ENCODE measurements at regions not wholly inside any gene's neighbourhood (a gene's known extent, or its start where the extent isn't known, plus 50 kb on each side); places are given as distances from the start of the nearest gene placed in this dataset.

GRCh38 chr21:21664871-21665270 is 666.7 kb downstream of the NCAM2 start:
- Mint-ChIP-seq H3K27ac (no peak overlapping the region), H3K4me1 (ENCODE audit: low read depth) (no peaks in the 10 kb centered on the region), H3K36me3 (ENCODE audit: insufficient read depth) (no peaks in the 10 kb centered on the region), H3K27me3 (no peaks in the 10 kb centered on the region), H3K9me3 (ENCODE audit: low read depth) (no peaks in the 10 kb centered on the region), H3K4me3 (ENCODE audit: low read depth) (no peak overlapping the region)
- no peak for DNase-seq (ENCODE audit: low spot score, unreplicated experiment)
- TF ChIP-seq CTCF (IDR thresholded peaks at IDR 0.05; ENCODE audit: unreplicated experiment): no peak

GRCh38 chr21:21666689-21667088 is 668.5 kb downstream of the NCAM2 start:
- H3K36me3 Mint-ChIP-seq (ENCODE audit: insufficient read depth): no peaks in the 10 kb centered on the region
- no peaks in the 10 kb centered on the region for H3K27me3 Mint-ChIP-seq
- H3K4me3 Mint-ChIP-seq (ENCODE audit: low read depth): no peak overlapping the region
- H3K4me1 Mint-ChIP-seq (ENCODE audit: low read depth): no peaks in the 10 kb centered on the region
- no peaks in the 10 kb centered on the region for H3K9me3 Mint-ChIP-seq (ENCODE audit: low read depth)
- no peak for TF ChIP-seq CTCF (IDR thresholded peaks at IDR 0.05; ENCODE audit: unreplicated experiment)
- no peak for DNase-seq (ENCODE audit: low spot score, unreplicated experiment)
- no peak overlapping the region for H3K27ac Mint-ChIP-seq

GRCh38 chr21:21668198-21668597 is 670.0 kb downstream of the NCAM2 start:
- Mint-ChIP-seq H3K4me3 (ENCODE audit: low read depth) (no peak overlapping the region), H3K9me3 (ENCODE audit: low read depth) (no peaks in the 10 kb centered on the region), H3K36me3 (ENCODE audit: insufficient read depth) (no peaks in the 10 kb centered on the region), H3K27ac (no peak overlapping the region), H3K4me1 (ENCODE audit: low read depth) (no peaks in the 10 kb centered on the region), H3K27me3 (no peaks in the 10 kb centered on the region)
- TF ChIP-seq CTCF (IDR thresholded peaks at IDR 0.05; ENCODE audit: unreplicated experiment): no peak
- DNase-seq (ENCODE audit: low spot score, unreplicated experiment): no peak

- no peak for TF ChIP-seq CTCF (IDR thresholded peaks at IDR 0.05; ENCODE audit: unreplicated experiment)
- no peaks in the 10 kb centered on the region for H3K9me3 Mint-ChIP-seq (ENCODE audit: low read depth)
- H3K4me3 Mint-ChIP-seq (ENCODE audit: low read depth): no peak overlapping the region
- no peaks in the 10 kb centered on the region for H3K36me3 Mint-ChIP-seq (ENCODE audit: insufficient read depth)
- no peak for DNase-seq (ENCODE audit: low spot score, unreplicated experiment)
- no peak overlapping the region for H3K27ac Mint-ChIP-seq
- no peaks in the 10 kb centered on the region for H3K4me1 Mint-ChIP-seq (ENCODE audit: low read depth)
- no peaks in the 10 kb centered on the region for H3K27me3 Mint-ChIP-seq
Observed at GRCh38 chr21:21673959-21674358, 675.8 kb downstream of the NCAM2 start.

GRCh38 chr21:21675601-21676000 is 677.4 kb downstream of the NCAM2 start:
- H3K9me3 Mint-ChIP-seq (ENCODE audit: low read depth): peaks cover 6% of the 10 kb centered on the region
- no peaks in the 10 kb centered on the region for H3K4me1 Mint-ChIP-seq (ENCODE audit: low read depth)
- no peak for TF ChIP-seq CTCF (IDR thresholded peaks at IDR 0.05; ENCODE audit: unreplicated experiment)
- DNase-seq (ENCODE audit: low spot score, unreplicated experiment): no peak
- H3K36me3 Mint-ChIP-seq (ENCODE audit: insufficient read depth): no peaks in the 10 kb centered on the region
- no peak overlapping the region for H3K4me3 Mint-ChIP-seq (ENCODE audit: low read depth)
- H3K27ac Mint-ChIP-seq: no peak overlapping the region
- no peaks in the 10 kb centered on the region for H3K27me3 Mint-ChIP-seq

Measured in progenitor cell of endocrine pancreas (in vitro differentiated cells).